ENCODE measurements at regions not wholly inside any gene's neighbourhood (a gene's known extent, or its start where the extent isn't known, plus 50 kb on each side); places are given as distances from the start of the nearest gene placed in this dataset.

- no peak for TF ChIP-seq MGA (IDR thresholded peaks at IDR 0.05)
- no peak for TF ChIP-seq NFRKB (IDR thresholded peaks at IDR 0.05; ENCODE audit: low read depth)
- TF ChIP-seq SMARCA4 (IDR thresholded peaks at IDR 0.05): no peak
- TF ChIP-seq SLC30A9 (CRISPR knock-in tag; IDR thresholded peaks at IDR 0.05): no peak
- no peak for TF ChIP-seq DLX4 (CRISPR knock-in tag; IDR thresholded peaks at IDR 0.05)
- no peak for TF ChIP-seq ARID1B (IDR thresholded peaks at IDR 0.05)
- no peak for TF ChIP-seq USF1 (CRISPR knock-in tag; IDR thresholded peaks at IDR 0.05)
- TF ChIP-seq NR1H2 (CRISPR knock-in tag; IDR thresholded peaks at IDR 0.05): no peak
- TF ChIP-seq NR0B1 (IDR thresholded peaks at IDR 0.05; ENCODE audit: partially characterized antibody): no peak
- TF ChIP-seq ZNF165 (CRISPR knock-in tag; IDR thresholded peaks at IDR 0.05; ENCODE audit: borderline replicate concordance): no peak
- TF ChIP-seq ZNF830 (CRISPR knock-in tag; IDR thresholded peaks at IDR 0.05): no peak
- TF ChIP-seq ERF (CRISPR knock-in tag; IDR thresholded peaks at IDR 0.05): no peak
These were observed 394.5 kb downstream of the BCOR start (continued) for GRCh38 chrX:39703307-39703706.
